Suprapubic skin (tissue), 4 donors: ENCODE measurements at regions not wholly inside any gene's neighbourhood (a gene's known extent, or its start where the extent isn't known, plus 50 kb on each side); places are given as distances from the start of the nearest gene placed in this dataset.

Experiments used
- DNase-seq, 2 donors: peaks; one replicate each; pipeline ENCODE4 v3.0.0-alpha.2; 2019; ENCODE audit warnings: low spot score in 2 of 2
- H3K27ac ChIP-seq: fragments of 200-600 bp; sonication (generic); one replicate; pipeline ENCODE4 v1.5.1; 2019
- H3K27me3 ChIP-seq: fragments of 200-600 bp; sonication (generic); one replicate; pipeline ENCODE4 v1.5.1; 2019
- H3K36me3 ChIP-seq: fragments of 200-600 bp; sonication (generic); one replicate; pipeline ENCODE4 v1.5.1; 2019
- H3K4me1 ChIP-seq: fragments of 200-600 bp; sonication (generic); one replicate; pipeline ENCODE4 v1.5.1; 2019
- H3K4me3 ChIP-seq: fragments of 200-600 bp; sonication (generic); one replicate; pipeline ENCODE4 v1.5.1; 2019; ENCODE audit warnings: mild to moderate bottlenecking
- H3K9me3 ChIP-seq: fragments of 200-600 bp; sonication (generic); one replicate; pipeline ENCODE4 v1.5.1; 2019
- CTCF ChIP-seq, 2 donors: fragments of 200-600 bp in 1 of 2; fragments of 450-650 bp in 1 of 2; sonication (generic) in 1 of 2; IDR thresholded peaks; one replicate each; pipeline ENCODE4 v1.5.1; 2016 to 2019; ENCODE audit warnings: antibody characterized with exemption in 2 of 2, mild to moderate bottlenecking in 1 of 2, moderate library complexity in 1 of 2
- EP300 ChIP-seq: sonication (generic); formaldehyde crosslinking; IDR thresholded peaks from one replicate; pipeline ENCODE4 v1.6.1; 2017; ENCODE audit warnings: antibody characterized with exemption
- POLR2A ChIP-seq, 2 donors: fragments of 450-650 bp; IDR thresholded peaks; one replicate each; pipeline ENCODE4 v1.6.1; 2017; ENCODE audit warnings: antibody characterized with exemption in 2 of 2, mild to moderate bottlenecking in 2 of 2, moderate library complexity in 2 of 2
- POLR2AphosphoS5 ChIP-seq, 3 donors: sonication (generic); formaldehyde crosslinking; IDR thresholded peaks; one replicate each; pipeline ENCODE4 v1.6.1; 2017; ENCODE audit warnings: antibody characterized with exemption in 3 of 3
- WGBS: methylation state at CpG from one replicate; pipeline ENCODE4 v1.1.5; 2018; 5-methylcytosine and 5-hydroxymethylcytosine counted together

GRCh38 chr10:130555411-130555750 is 419.2 kb downstream of the GLRX3 start:
- Histone ChIP-seq H3K9me3 (no peaks in the 10 kb centered on the region), H3K27me3 (peaks cover 9% of the 10 kb centered on the region), H3K36me3 (no peaks in the 10 kb centered on the region), H3K4me3 (no peak overlapping the region), H3K27ac (no peak overlapping the region), H3K4me1 (no peaks in the 10 kb centered on the region)
- DNase-seq: no peak
- TF ChIP-seq POLR2AphosphoS5 (IDR thresholded peaks at IDR 0.05) (no peak), POLR2A (IDR thresholded peaks at IDR 0.05) (no peak), CTCF (IDR thresholded peaks at IDR 0.05) (no peak), EP300 (no peak)
- 86% methylated on average over 7 of the region's 7 CpGs for WGBS

DNA sequence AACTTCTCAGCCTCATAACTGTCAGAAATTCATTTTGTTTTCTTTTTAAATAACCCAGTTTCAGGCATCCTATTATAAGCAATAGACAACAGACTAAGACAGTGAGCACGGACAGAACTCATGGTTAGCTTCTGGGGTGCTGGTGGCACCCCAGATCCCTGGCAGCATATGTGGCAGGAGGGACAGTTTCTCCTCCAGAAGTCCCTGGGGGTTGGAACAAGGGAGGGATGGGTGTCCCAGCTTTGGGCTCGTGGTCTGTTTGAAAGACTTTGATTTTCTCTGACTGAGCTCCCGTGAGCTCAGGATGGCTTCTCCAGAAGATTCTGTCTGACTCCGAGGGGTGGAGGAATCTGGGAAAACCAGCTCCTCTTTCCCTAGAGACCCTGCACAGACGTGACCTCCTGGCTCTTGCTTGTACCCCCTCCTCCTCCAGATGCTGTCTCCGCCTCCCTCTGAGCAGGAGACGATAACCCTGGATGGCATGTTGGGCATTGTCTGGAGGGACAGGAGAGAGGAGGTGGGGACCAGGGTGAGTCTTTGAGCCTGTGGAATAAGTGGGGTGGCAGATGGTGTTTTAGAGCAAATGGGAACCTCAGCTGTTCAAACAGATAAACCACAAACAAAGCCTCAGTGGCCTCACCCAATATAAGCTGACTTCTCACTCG is 421.1 kb downstream of the GLRX3 start:
- H3K9me3 ChIP-seq: no peaks in the 10 kb centered on the region
- no peaks in the 10 kb centered on the region for H3K4me1 ChIP-seq
- no peaks in the 10 kb centered on the region for H3K27me3 ChIP-seq
- H3K36me3 ChIP-seq: no peaks in the 10 kb centered on the region
- H3K27ac ChIP-seq: no peak overlapping the region
- no peak overlapping the region for H3K4me3 ChIP-seq
- DNase-seq: no peak
- WGBS: 58% methylated on average over 8 of the region's 8 CpGs
- no peak for TF ChIP-seq CTCF (IDR thresholded peaks at IDR 0.05)
- no peak for TF ChIP-seq EP300
- TF ChIP-seq POLR2AphosphoS5 (IDR thresholded peaks at IDR 0.05): no peak
- TF ChIP-seq POLR2A (IDR thresholded peaks at IDR 0.05): no peak

DNA sequence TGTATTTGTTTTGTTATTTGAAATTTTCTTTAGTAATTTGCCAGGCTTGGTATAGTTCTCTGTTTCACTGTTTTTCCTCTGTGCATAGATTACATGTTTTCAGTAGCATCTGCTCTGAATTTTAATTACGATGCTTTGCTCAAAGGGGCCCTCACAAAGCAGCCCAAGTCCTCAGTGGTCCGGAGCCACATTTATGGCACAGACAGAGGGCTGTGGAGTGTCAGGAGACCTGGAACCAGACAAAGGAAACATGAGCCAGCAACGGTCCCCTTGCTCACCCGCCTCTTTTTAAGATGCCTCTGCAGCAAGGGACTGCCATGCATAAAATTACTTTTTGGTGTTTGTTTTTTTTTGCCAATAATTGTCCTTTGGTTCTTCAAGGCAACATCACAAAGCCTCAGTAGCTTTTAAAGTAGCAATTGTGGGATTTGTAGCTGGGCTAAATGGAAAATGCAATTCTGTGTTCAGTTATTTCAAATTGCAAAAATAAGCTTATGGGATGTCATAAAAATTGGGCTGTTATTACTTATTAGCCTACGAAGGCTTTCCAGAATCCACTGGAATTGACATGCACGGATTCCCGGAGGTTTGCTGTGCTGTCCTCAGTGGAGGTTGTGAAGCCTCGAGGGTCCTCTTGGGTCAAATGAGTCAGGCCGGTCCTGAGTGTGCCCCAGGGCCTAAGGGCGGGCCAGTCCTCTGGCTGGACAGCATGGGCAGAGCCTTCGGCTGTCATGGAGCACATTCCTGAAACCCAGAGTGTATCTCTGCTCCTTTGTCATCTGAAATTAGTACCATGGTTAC is 422.8 kb downstream of the GLRX3 start:
- H3K4me1 ChIP-seq: no peaks in the 10 kb centered on the region
- H3K27ac ChIP-seq: no peak overlapping the region
- H3K9me3 ChIP-seq: no peaks in the 10 kb centered on the region
- H3K4me3 ChIP-seq: no peak overlapping the region
- DNase-seq: no peak
- H3K36me3 ChIP-seq: no peaks in the 10 kb centered on the region
- 59% methylated on average over 11 of the region's 11 CpGs for WGBS
- H3K27me3 ChIP-seq: no peaks in the 10 kb centered on the region
- TF ChIP-seq POLR2A (IDR thresholded peaks at IDR 0.05) (no peak), POLR2AphosphoS5 (IDR thresholded peaks at IDR 0.05) (no peak), CTCF (IDR thresholded peaks at IDR 0.05) (no peak), EP300 (no peak)

DNA sequence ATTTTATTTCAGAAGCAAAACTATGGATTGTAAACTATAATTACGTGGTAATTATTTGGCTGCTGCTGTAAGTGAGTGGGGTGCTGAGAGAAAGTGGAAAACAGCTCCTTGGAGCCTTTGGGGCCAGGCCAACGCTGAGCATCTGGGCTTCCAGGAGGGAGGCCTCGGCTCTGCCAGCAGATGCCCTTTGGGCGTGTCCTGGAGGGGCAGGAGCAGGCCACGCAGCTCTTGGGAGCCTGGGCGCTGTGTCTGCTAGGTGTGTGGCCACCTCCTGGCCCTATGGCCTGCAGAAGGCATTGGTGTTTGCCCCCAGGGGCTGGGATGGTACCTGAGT is 423.3 kb downstream of the GLRX3 start:
- Histone ChIP-seq H3K9me3 (no peaks in the 10 kb centered on the region), H3K27ac (no peak overlapping the region), H3K4me1 (no peaks in the 10 kb centered on the region), H3K4me3 (no peak overlapping the region), H3K27me3 (no peaks in the 10 kb centered on the region), H3K36me3 (no peaks in the 10 kb centered on the region)
- no peak for DNase-seq
- 33% methylated on average over 5 of the region's 6 CpGs for WGBS
- TF ChIP-seq CTCF (IDR thresholded peaks at IDR 0.05): no peak
- TF ChIP-seq POLR2A (IDR thresholded peaks at IDR 0.05): no peak
- TF ChIP-seq POLR2AphosphoS5 (IDR thresholded peaks at IDR 0.05): no peak
- TF ChIP-seq EP300: no peak

- WGBS: 85% methylated on average over 12 of the region's 12 CpGs
- Histone ChIP-seq H3K36me3 (no peaks in the 10 kb centered on the region), H3K27ac (no peak overlapping the region), H3K9me3 (no peaks in the 10 kb centered on the region), H3K27me3 (peaks cover 4% of the 10 kb centered on the region), H3K4me3 (no peak overlapping the region), H3K4me1 (no peaks in the 10 kb centered on the region)
- DNase-seq: no peak
- no peak for TF ChIP-seq POLR2AphosphoS5 (IDR thresholded peaks at IDR 0.05)
- TF ChIP-seq POLR2A (IDR thresholded peaks at IDR 0.05): no peak
- TF ChIP-seq EP300: no peak
- no peak for TF ChIP-seq CTCF (IDR thresholded peaks at IDR 0.05)
Measured at GRCh38 chr10:130560116-130560515, 423.9 kb downstream of the GLRX3 start.
